BE2C (cell line): ENCODE measurements at regions not wholly inside any gene's neighbourhood (a gene's known extent, or its start where the extent isn't known, plus 50 kb on each side); places are given as distances from the start of the nearest gene placed in this dataset.

Source experiments
- DNase-seq: peaks from one replicate; pipeline ENCODE4 v3.0.0-alpha.2; 2020
- H3K27me3 ChIP-seq: fragments of 250-450 bp; sonication (Bioruptor Pico); 2 replicates; pipeline ENCODE4 v1.5.1; 2020; ENCODE audit warnings: mild to moderate bottlenecking
- H3K36me3 ChIP-seq: fragments of 250-450 bp; sonication (Bioruptor Pico); 2 replicates; pipeline ENCODE4 v1.5.1; 2020; ENCODE audit warnings: mild to moderate bottlenecking
- H3K4me1 ChIP-seq: fragments of 250-450 bp; sonication (Bioruptor Pico); 2 replicates; pipeline ENCODE4 v1.5.1; 2020
- H3K4me3 ChIP-seq: 2 replicates; pipeline ENCODE4 v1.5.1; 2011; ENCODE audit warnings: low read depth, low read length
- H3K9me3 ChIP-seq: fragments of 250-450 bp; sonication (Bioruptor Pico); 2 replicates; pipeline ENCODE4 v1.5.1; 2020
- TF ChIP-seq, protein P1 (sequence below): IDR thresholded peaks from 2 replicates; pipeline ENCODE4 v1.5.1; 2012; ENCODE audit warnings: mild to moderate bottlenecking, low read depth, low read length

DNA sequence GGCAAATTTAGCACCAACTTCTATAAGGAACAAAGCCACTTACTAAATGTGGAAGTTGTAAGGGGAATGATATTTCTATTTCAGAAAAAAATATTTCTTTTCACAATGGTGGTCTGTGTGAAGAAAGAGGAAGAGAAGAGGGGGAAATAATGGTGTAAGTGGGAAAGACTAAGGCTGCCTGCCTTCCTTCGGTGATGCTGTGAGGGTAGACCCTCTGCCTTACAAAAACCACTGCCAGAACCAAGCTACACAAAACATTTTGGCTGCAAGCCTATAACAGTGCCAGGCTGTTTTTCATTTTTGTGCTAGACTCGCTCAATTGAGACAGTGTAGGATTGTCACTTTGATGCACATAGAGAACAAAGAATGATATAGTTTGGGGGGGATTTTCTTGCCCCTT is 286.6 kb downstream of the ZEB2 start:
- Histone ChIP-seq H3K36me3 (no peaks in the 10 kb centered on the region), H3K4me1 (peaks cover 7% of the 10 kb centered on the region), H3K27me3 (no peaks in the 10 kb centered on the region), H3K9me3 (no peaks in the 10 kb centered on the region), H3K4me3 (no peak overlapping the region)
- TF ChIP-seq, protein P1, sequence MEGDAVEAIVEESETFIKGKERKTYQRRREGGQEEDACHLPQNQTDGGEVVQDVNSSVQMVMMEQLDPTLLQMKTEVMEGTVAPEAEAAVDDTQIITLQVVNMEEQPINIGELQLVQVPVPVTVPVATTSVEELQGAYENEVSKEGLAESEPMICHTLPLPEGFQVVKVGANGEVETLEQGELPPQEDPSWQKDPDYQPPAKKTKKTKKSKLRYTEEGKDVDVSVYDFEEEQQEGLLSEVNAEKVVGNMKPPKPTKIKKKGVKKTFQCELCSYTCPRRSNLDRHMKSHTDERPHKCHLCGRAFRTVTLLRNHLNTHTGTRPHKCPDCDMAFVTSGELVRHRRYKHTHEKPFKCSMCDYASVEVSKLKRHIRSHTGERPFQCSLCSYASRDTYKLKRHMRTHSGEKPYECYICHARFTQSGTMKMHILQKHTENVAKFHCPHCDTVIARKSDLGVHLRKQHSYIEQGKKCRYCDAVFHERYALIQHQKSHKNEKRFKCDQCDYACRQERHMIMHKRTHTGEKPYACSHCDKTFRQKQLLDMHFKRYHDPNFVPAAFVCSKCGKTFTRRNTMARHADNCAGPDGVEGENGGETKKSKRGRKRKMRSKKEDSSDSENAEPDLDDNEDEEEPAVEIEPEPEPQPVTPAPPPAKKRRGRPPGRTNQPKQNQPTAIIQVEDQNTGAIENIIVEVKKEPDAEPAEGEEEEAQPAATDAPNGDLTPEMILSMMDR: no peak
- no peak for DNase-seq

DNA sequence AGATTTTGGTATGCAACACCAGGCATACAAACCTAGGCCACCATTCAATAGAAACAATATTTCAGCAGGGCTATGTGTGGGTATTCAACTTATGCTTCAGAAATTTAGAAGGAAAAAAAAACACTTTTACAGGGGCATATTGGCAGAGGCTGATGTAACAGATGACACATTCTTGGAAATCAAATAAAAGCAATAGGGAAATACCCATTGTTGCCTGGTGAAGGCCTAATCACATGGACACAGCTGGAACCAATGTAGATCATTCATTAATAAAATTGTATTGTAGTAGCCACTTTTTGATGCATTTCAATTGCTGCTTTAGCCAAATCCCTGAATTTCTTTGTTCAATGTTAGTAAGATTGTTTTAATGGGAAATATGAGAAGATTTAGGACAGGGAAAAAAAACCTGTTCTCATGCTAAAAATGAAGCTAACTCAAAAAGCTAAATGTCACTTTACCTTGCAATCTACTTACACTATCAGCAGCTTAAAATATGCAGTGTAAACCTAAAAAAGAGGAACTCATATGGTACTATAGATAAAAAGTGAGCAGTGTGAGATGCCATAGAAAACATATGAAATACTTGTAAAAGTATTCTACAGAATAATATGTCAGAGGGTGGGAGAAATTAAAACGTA is 289.4 kb downstream of the ZEB2 start:
- H3K27me3 ChIP-seq: no peaks in the 10 kb centered on the region
- peaks cover 7% of the 10 kb centered on the region for H3K4me1 ChIP-seq
- TF ChIP-seq, protein P1: no peak
- no peak overlapping the region for H3K4me3 ChIP-seq
- H3K36me3 ChIP-seq: no peaks in the 10 kb centered on the region
- no peaks in the 10 kb centered on the region for H3K9me3 ChIP-seq
- DNase-seq: no peak

DNA sequence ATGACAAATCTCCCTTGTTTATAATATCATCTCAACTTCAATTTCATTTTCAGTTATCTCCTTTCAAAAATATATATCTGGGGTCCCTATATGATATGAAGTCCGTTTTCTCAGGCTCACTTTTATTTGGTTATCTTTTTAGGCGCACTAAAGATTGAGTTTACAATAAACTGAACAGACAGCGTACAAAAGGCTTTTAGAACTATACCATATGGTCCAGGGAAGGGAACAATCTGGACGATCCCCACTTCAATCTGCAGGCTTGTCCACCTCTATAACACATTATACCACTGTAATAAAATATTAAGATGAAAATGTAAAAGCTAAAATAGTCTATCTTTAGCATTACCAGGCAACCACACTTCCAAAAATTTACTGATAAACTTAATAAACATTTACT is 289.9 kb downstream of the ZEB2 start:
- H3K4me1 ChIP-seq: peaks cover 7% of the 10 kb centered on the region
- TF ChIP-seq, protein P1: no peak

DNA sequence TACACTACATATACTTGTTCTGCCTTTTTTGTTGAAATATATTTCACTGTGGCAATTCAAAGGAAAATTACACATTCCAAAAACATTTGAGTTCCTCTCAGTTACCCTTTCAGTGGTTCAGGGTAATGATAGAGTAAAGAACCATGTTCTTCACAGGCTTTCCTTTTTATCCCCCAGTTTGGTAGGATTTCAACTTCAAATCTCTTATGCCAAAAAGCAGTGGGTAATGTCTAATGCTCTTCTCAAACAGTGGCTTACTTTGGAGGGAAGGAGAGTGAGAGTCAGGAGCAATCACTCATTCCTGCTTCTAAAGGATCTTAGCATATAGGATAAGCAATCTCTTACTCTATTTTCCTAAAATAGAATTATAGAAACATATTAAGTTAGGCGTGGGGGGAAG is 290.6 kb downstream of the ZEB2 start:
- Histone ChIP-seq H3K36me3 (no peaks in the 10 kb centered on the region), H3K4me1 (peaks cover under 1% of the 10 kb centered on the region; the same call in 1 of the 2 replicates), H3K4me3 (no peak overlapping the region), H3K27me3 (no peaks in the 10 kb centered on the region), H3K9me3 (no peaks in the 10 kb centered on the region)
- no peak for DNase-seq
- TF ChIP-seq, protein P1: no peak

More for the DNA sequence above, 289.9 kb downstream of the ZEB2 start:
- Histone ChIP-seq H3K4me3 (no peak overlapping the region), H3K36me3 (no peaks in the 10 kb centered on the region), H3K27me3 (no peaks in the 10 kb centered on the region), H3K9me3 (no peaks in the 10 kb centered on the region)
- DNase-seq: no peak

DNA sequence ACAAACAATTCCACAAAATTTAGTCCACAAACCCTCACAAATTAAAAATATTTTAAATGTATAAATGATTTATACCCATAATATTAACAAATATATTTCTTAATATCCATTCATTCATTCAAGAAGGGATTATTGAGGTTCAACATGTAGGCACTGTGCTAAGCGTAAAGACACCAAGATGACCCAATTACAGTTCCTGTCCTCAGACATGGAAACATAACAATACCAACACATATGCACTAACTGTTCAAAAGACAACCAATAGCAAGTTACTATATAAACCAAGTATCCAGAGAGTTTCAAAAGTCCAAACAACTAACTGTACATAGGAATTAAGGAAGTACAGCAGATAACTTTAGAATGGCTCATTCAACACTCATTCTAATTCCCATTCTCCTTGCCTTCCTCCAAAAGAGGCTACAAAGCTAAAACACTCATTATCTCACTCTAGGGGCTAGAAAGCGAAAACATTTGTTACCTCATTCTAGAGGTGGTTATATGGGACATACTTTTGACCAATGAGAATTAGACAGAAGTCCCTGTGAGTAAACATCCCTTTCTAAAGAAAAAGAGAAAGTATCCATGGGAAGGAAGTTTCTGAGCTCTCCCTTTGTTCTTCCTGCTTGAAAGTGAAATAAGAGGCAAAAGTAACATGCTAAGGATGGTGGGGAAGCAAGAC is 292.4 kb downstream of the ZEB2 start:
- no peaks in the 10 kb centered on the region for H3K27me3 ChIP-seq
- H3K4me1 ChIP-seq: no peaks in the 10 kb centered on the region
- H3K4me3 ChIP-seq: no peak overlapping the region
- no peak for DNase-seq
- TF ChIP-seq, protein P1: no peak
- H3K36me3 ChIP-seq: no peaks in the 10 kb centered on the region
- H3K9me3 ChIP-seq: no peaks in the 10 kb centered on the region

DNA sequence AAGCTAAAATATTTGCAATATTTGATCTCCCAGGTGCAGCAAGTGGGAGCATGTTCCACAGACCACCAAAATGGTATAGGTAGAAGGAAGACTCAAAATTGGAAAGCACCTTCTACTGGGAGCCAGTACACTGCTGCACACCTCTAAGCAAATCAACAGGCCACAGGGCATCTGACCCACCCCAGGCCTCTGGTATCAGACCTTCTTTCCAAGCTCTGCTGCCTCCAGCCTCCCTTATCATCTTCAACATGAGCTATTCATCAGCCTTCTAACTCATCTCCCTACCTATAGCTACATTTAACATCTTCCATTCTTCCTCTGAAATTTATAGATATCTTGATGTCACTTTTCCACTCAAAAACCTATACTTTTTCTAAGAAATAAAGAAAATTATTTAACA is 294.8 kb downstream of the ZEB2 start:
- Histone ChIP-seq H3K9me3 (no peaks in the 10 kb centered on the region), H3K27me3 (no peaks in the 10 kb centered on the region), H3K4me1 (no peaks in the 10 kb centered on the region), H3K36me3 (no peaks in the 10 kb centered on the region), H3K4me3 (no peak overlapping the region)
- DNase-seq: no peak
- TF ChIP-seq, protein P1: no peak
